HG03045 (cell line): ENCODE measurements at regions not wholly inside any gene's neighbourhood (a gene's known extent, or its start where the extent isn't known, plus 50 kb on each side); places are given as distances from the start of the nearest gene placed in this dataset.
"Not testable (repeated sequence)": the region's sequence is repeated elsewhere in the genome, so short reads cannot be mapped to it uniquely, and the experiment has no call there.

Experiments
- ATAC-seq: cut with Tn5 transposase; IDR thresholded peaks from one replicate; pipeline ENCODE4 v1.9.1; 2021; ENCODE audit warnings: mild to moderate bottlenecking, moderate library complexity; ENCODE audit not compliant: unreplicated experiment

DNA sequence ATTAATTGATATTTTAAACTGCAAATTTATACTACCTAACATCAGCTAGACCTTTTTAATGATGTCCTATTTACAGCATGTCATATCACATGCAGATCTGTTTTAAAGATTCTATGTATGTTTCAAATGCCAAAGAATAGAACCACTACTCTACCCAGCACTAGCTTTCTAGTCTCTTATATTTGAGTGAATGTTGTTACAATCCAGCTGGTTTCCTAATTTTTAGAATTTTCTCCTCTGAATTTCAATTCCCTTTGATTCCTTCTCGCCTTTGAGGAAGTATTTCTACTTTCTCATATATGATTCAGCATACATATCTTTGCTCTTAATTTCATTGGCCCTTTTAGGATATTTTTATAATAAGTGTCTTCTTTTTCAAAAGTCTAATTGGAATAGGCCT, 841.9 kb downstream of the TMTC2 start:
- ATAC-seq = no peak

GRCh38 chr12:83527810-83528209, 841.1 kb downstream of the TMTC2 start:
- ATAC-seq = no peak

DNA sequence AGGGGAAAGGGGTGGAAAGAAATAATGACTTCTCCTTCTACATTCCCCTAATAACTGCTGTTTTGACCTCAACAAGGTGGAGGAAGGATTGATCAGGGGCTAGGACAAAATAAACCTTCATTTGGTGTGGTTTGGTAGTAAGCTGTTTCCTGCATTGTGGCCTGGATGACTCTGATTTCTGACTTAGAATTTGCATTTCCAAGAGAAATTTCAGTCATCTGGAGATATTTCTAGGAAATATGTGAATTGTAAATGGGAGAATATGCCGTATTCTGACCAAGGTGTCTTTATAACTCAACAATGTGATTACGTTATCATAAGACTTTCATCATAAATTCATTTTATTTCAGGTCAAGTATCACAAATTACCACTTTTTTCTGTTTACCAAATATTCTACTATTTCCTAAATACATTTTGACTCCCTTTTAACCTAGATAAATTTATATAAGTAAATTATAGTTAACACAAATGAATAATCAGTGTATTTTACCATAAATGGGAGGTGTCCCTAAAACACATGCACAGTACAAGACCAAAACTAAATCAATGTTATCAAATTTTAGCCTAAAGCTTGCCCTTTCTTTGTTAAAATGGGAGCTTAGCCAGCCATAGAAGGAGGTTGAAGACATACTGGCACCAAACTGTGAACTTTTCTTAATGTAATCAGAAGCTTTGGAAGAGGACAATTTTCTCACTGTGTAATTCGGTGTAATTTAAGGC, 828.8 kb downstream of the TMTC2 start:
- no peak for ATAC-seq

GRCh38 chr12:83514372-83514771, 827.7 kb downstream of the TMTC2 start:
- no peak for ATAC-seq

GRCh38 chr12:83506841-83507240, 820.1 kb downstream of the TMTC2 start:
- ATAC-seq = no peak

DNA sequence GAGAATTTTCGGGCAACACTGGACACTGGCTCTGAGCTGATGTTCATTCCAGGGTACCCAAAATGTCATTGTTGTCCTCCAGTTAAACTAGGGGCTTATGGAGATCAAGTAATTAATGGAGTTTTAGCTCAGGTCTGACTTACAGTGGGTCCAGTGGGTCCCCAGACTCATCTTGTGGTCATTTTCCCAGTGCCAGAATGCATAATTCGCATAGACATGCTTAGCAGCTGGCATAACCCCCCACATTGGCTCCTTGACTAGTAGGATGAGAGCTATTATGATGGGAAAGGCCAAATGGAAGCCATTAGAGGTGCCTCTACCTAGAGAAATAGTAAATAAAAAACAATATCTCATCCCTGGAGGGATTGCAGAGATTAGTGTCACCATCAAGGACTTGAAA, 818.9 kb downstream of the TMTC2 start:
- ATAC-seq = no peak

DNA sequence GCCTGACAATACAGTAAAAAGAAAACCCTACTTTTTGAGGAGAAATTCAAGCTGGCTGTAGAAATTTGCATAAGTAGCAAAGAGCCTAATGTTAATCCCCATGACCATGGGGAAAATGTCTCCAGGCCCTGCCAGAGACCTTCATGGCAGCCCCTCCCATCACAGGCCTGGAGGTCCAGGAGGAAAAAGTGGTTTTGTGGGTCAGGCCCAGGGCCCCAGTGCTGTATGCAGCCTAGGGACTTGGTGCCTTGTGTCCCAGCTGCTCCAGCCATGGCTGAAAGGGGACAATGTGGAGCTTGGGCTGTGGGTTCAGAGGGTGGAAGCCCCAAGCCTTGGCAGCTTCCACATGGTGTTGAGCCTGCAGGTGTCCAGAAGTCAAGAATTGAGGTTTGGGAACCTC, 813.2 kb downstream of the TMTC2 start:
- ATAC-seq = not testable (repeated sequence)

DNA sequence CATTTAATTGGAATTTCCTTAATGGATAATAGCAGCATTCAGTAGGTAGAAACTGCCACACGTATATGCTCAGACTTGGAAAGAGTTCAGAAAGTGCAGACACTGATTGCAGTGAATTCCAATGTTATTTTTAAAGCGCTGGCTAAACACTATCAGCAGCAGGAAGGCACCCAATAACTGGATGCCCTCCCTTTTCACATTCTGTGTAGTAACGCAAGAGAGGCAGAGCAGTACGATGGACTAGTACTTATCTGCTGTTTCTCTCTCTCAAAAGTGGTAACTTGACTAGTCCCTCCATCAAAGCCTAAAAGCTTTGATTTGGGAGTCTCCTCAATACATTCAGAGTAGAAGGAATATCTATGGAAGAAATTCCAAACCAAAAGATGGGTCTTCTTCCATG, 791.0 kb downstream of the TMTC2 start:
- ATAC-seq = no peak

GRCh38 chr12:83476695-83477690, 790.3 kb downstream of the TMTC2 start:
- ATAC-seq = no peak

DNA sequence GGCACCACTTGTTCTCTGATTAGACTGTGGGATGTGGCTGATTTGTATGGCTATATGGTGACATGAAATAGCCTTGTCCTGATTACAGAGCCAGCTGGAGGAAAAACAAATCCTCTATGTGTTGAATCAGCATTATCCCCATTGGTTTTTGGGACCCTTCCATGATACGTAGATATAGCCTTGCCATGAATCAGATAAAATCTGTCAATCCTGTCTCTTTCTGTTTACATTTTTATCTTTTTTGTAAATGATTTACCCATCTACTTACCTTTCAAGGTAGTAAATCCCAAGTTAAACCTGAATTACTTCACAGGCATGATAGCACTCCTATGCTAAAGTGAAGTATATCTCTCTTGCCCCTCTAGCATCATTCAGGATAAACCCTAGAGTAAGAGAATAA, 789.3 kb downstream of the TMTC2 start:
- ATAC-seq = no peak

DNA sequence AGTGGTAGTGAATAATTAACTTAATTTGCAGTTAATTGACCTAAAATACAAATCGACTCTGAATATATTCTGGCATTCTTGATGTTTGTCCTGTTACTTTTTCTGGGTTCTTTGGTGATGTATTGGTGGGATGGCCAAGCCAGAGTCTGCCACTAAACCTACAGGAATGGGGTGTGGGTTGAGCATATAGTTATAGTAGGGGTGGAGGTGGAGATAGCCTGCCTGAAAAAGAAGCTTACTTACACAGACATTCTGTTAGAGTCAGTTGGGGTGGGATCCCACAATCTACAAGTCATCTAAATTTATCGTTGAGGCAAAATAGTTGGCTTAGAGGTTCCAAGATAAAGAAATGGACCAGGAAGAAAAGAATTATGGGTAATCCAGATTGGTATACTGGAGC, 787.7 kb downstream of the TMTC2 start:
- ATAC-seq = no peak

DNA sequence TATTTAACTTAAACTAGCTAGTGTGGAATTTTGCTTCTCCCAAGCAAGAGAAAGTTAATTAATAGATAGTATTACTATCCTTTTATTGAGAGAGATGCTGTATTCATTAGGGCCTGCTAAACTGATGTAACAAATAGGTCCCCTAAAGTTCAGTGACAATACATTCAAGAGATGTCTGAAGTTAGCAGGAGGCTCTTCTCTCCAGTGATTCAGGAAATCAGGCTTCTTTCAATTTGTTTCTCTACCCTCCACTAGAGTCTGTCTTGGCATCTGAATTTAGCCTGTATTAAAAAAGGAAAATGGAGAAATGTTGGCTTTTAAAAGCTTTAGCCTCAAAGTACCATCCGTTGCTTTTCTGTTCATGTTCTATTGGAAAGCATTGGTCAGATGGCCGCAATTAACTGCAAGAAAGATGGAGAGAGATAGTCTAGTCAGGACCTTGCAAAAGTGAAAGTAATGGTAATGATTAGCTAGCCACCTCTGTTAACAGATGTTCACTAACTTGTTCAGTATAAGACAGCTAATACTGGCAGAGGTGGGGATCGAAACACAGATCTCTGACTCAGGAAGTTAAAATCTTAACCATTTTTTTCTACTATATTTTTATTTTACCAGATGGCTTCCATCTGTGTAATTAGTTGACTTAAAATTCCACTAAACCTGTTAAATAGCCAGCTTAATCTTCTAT, 786.8 kb downstream of the TMTC2 start:
- ATAC-seq = peak; percentile 87

DNA sequence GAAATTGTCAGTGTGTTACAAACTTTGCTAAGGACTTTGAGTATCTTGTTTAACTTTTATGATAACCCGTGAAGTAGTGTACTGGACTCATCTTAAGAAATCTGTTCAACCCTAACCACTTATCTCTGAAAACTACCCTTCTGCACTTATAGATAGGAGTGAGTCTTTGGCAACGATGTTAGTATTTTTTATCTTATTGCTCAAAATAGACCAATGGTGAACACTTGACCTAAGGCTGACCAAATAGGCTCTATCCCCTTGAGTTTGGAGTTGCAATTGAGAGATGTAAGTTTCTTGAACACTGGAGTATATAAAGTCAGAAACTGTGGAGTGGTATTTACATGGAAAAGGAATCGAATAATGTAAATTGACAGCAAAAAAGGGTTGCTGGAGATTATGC, 786.1 kb downstream of the TMTC2 start:
- no peak for ATAC-seq

- ATAC-seq = no peak
Observed at GRCh38 chr12:83472350-83472749, 785.6 kb downstream of the TMTC2 start.

GRCh38 chr12:83471341-83471740, 784.6 kb downstream of the TMTC2 start:
- ATAC-seq = no peak

GRCh38 chr12:83470749-83471148, 784.0 kb downstream of the TMTC2 start:
- no peak for ATAC-seq

DNA sequence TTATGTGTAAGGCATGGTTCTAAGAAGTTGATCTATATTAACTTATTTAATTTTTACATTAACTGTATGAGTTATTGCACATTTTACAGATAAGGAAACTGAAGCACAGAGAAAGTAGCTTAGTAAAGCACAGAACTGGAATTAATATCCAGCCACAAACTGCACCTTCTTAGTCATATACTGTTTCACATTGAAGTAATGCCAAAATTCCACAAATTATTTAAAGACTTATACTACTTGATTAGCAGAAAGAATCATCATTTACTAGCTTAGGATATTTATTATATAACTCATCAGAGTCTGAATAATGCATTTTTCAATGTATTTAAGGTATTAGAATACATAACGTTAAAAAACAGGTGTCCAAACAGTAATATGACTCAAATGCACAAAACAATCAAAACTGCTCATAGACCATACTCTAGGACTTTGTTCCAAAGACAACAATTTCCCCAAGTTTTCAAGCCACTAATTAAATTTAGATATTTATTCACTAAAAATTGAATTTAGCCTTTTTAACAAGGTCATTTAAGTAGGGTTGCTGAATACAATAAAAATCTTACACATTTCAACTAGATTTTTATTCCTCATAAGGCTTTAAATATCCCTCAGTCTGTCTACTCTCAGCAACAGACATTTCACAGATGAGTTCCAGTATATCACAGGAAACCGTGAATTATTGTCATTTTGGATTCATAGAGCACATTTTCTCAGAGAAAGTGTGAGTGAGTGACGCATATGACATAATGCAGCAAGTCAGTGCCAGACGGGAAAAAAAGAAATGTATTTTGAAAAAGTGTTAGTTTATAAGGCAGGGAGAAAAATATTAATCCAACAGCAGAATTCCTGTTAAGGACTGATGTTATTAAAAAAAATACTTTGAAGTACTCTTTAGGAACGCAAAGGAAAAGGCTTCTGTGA, 782.5 kb downstream of the TMTC2 start:
- ATAC-seq = no peak

GRCh38 chr12:83465632-83466031, 778.9 kb downstream of the TMTC2 start:
- no peak for ATAC-seq

DNA sequence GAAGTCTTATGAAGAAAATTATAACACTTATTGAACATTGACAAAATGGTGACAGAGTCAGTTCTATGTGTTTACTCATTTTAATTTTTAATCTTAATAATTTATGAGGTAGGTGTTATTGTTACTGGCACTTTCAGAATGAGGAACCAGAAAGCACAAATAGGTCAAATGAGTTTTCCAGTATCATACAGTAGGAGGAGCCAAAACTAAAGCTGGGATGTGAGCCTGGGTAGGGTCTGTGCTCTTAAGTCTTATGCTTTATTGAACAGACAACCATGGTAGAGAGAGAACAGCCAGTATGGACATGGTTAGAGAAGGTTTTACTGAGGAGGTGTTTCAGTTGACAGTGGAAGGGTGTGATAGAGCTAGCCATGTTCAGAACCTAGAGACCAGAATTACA, 775.7 kb downstream of the TMTC2 start:
- no peak for ATAC-seq

GRCh38 chr12:83461336-83461935, 774.7 kb downstream of the TMTC2 start:
- ATAC-seq = no peak
